NCI-H1694 (cell line): ENCODE measurements at regions not wholly inside any gene's neighbourhood (a gene's known extent, or its start where the extent isn't known, plus 50 kb on each side); places are given as distances from the start of the nearest gene placed in this dataset.
"Not testable (repeated sequence)": the region's sequence is repeated elsewhere in the genome, so short reads cannot be mapped to it uniquely, and the experiment has no call there.

Experiments used
- DNase-seq: peaks from one replicate; lab custom pipeline; 2025; lab: John Stamatoyannopoulos, UW

GRCh38 chrX:50967736-50968135 is 57.2 kb downstream of the BMP15 start:
- DNase-seq: no peak

- DNase-seq: not testable (repeated sequence)
These were observed 58.5 kb downstream of the BMP15 start for GRCh38 chrX:50968871-50969635.

GRCh38 chrX:50971395-50971794 is 60.9 kb downstream of the BMP15 start:
- no peak for DNase-seq

GRCh38 chrX:50973199-50973598 is 62.7 kb downstream of the BMP15 start:
- no peak for DNase-seq

GRCh38 chrX:50978920-50979682 is 68.6 kb downstream of the BMP15 start:
- no peak for DNase-seq

GRCh38 chrX:50980251-50980650 is 69.7 kb downstream of the BMP15 start:
- DNase-seq: no peak

- DNase-seq: no peak
These were observed 78.1 kb downstream of the BMP15 start for GRCh38 chrX:50988649-50989048.

GRCh38 chrX:50996930-50997329 is 86.4 kb downstream of the BMP15 start:
- DNase-seq: no peak

GRCh38 chrX:51000384-51000783 is 89.8 kb downstream of the BMP15 start:
- DNase-seq: not testable (repeated sequence)

- DNase-seq: not testable (repeated sequence)
These were observed 91.4 kb downstream of the BMP15 start for GRCh38 chrX:51001733-51002632.

- no peak for DNase-seq
These were observed 95.5 kb downstream of the BMP15 start for GRCh38 chrX:51006064-51006463.

- no peak for DNase-seq
These were observed 113.7 kb downstream of the BMP15 start for GRCh38 chrX:51024106-51024696.

GRCh38 chrX:51026862-51027261 is 116.3 kb downstream of the BMP15 start:
- no peak for DNase-seq

GRCh38 chrX:51035746-51036145 is 125.2 kb downstream of the BMP15 start:
- no peak for DNase-seq

- no peak for DNase-seq
These were observed 137.4 kb downstream of the BMP15 start for GRCh38 chrX:51047950-51048349.

- no peak for DNase-seq
These were observed 143.2 kb downstream of the BMP15 start for GRCh38 chrX:51053741-51054140.

GRCh38 chrX:51098046-51098445 is 187.5 kb downstream of the BMP15 start:
- DNase-seq: no peak

GRCh38 chrX:51119058-51119926 is 208.8 kb downstream of the BMP15 start:
- not testable (repeated sequence) for DNase-seq

GRCh38 chrX:51125743-51126142 is 206.9 kb upstream of the NUDT10 start:
- DNase-seq: not testable (repeated sequence)

- DNase-seq: peak; percentile 10
These were observed 187.7 kb upstream of the NUDT10 start for GRCh38 chrX:51144828-51145442.
